Lung (tissue), 11 donors: ENCODE measurements at regions not wholly inside any gene's neighbourhood (a gene's known extent, or its start where the extent isn't known, plus 50 kb on each side); places are given as distances from the start of the nearest gene placed in this dataset.
A peak's percentile ranks its signal among the peaks of the same experiment; 100 is the strongest.

Source experiments
- ATAC-seq: fragments of 200-7000 bp; cut with Tn5 transposase; one replicate; pipeline ENCODE4 v1.9.1; 2020; ENCODE audit warnings: moderate number of reproducible peaks; ENCODE audit not compliant: insufficient read depth, low FRiP score
- DNase-seq, 3 donors: peaks; one replicate each; pipeline ENCODE4 v3.0.0-alpha.2; 2013 to 2017
- H3K27ac ChIP-seq, 2 donors: one replicate each; pipeline ENCODE4 v1.5.1; 2013; ENCODE audit warnings: mild to moderate bottlenecking in 2 of 2, moderate library complexity in 2 of 2, control low read depth in 1 of 2, inconsistent platforms in 1 of 2, low read depth in 1 of 2, low read length in 1 of 2
- H3K27me3 ChIP-seq, 3 donors: one replicate each; pipeline ENCODE4 v1.5.1; 2013; ENCODE audit warnings: low read length in 2 of 3; ENCODE audit not compliant: control insufficient read depth in 3 of 3, insufficient read depth in 3 of 3
- H3K36me3 ChIP-seq, 4 donors: one replicate each; pipeline ENCODE4 v1.5.1; 2013; ENCODE audit warnings: low read length in 4 of 4, mild to moderate bottlenecking in 1 of 4, moderate library complexity in 1 of 4; ENCODE audit not compliant: control insufficient read depth in 4 of 4, insufficient read depth in 4 of 4
- H3K4me1 ChIP-seq, 5 donors: one replicate each; pipeline ENCODE4 v1.5.1; 2013; ENCODE audit warnings: low read length in 5 of 5, mild to moderate bottlenecking in 2 of 5, moderate library complexity in 1 of 5; ENCODE audit not compliant: control insufficient read depth in 5 of 5, insufficient read depth in 5 of 5
- H3K4me3 ChIP-seq: one replicate; pipeline ENCODE4 v1.5.1; 2013; ENCODE audit warnings: mild to moderate bottlenecking, control low read depth, moderate library complexity
- H3K9ac ChIP-seq, 2 donors: one replicate each; pipeline ENCODE4 v1.5.1; 2013; ENCODE audit warnings: low read length in 2 of 2, control low read depth in 1 of 2; ENCODE audit not compliant: insufficient read depth in 1 of 2
- H3K9me3 ChIP-seq, 4 donors: one replicate each; pipeline ENCODE4 v1.5.1; 2013; ENCODE audit warnings: low read length in 3 of 4, mild to moderate bottlenecking in 1 of 4, moderate library complexity in 1 of 4; ENCODE audit not compliant: control insufficient read depth in 4 of 4, insufficient read depth in 3 of 4
- WGBS, 2 donors: extraction: QIAGEN DNeasy Blood & Tissue Kit; methylation state at CpG; one replicate each; pipeline ENCODE4 v1.1.7; 2013; 5-methylcytosine and 5-hydroxymethylcytosine counted together
- TF ChIP-seq, protein P1 (sequence below): IDR thresholded peaks from 2 replicates; pipeline ENCODE4 v1.5.1; 2012; ENCODE audit warnings: mild to moderate bottlenecking; ENCODE audit errors: control extremely low read depth, extremely low read depth
- donor health status: control.
- donor health status: control.
- donor health status: Bipolar disorder and iron deficiency.
- donor health status: healthy.
- donor health status: DM: yes; HTN: yes; CAD: no.

DNA sequence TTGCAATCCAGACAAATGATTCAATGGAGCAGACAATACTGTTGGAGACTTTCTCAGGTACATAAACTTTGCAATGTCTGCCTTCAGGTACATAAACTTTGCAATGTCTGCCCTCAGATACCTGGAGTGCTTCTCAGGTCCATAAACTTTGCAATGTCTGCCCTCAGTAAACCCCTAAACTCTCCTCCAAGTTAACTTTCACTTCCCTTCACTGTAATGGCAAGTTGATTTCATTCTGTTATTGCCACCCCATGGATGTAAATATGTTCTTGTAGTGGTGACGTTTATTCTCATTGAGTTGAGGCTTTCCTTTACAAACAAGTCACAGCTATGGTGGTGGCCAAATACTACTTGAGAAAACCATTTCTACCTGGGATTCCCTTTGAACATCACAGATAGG, 338.8 kb downstream of the EPM2A start:
- TF ChIP-seq, protein P1, sequence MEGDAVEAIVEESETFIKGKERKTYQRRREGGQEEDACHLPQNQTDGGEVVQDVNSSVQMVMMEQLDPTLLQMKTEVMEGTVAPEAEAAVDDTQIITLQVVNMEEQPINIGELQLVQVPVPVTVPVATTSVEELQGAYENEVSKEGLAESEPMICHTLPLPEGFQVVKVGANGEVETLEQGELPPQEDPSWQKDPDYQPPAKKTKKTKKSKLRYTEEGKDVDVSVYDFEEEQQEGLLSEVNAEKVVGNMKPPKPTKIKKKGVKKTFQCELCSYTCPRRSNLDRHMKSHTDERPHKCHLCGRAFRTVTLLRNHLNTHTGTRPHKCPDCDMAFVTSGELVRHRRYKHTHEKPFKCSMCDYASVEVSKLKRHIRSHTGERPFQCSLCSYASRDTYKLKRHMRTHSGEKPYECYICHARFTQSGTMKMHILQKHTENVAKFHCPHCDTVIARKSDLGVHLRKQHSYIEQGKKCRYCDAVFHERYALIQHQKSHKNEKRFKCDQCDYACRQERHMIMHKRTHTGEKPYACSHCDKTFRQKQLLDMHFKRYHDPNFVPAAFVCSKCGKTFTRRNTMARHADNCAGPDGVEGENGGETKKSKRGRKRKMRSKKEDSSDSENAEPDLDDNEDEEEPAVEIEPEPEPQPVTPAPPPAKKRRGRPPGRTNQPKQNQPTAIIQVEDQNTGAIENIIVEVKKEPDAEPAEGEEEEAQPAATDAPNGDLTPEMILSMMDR = no peak
- H3K4me3 ChIP-seq = no peak overlapping the region
- H3K36me3 ChIP-seq = no peaks in the 10 kb centered on the region
- no peaks in the 10 kb centered on the region for H3K9me3 ChIP-seq
- ATAC-seq = no peak
- WGBS, 2 donors = 89% methylated on average over 1 of the region's 1 CpG
- no peak overlapping the region for H3K9ac ChIP-seq
- H3K4me1 ChIP-seq = no peaks in the 10 kb centered on the region
- no peak overlapping the region for H3K27ac ChIP-seq
- no peaks in the 10 kb centered on the region for H3K27me3 ChIP-seq
- no peak for DNase-seq

DNA sequence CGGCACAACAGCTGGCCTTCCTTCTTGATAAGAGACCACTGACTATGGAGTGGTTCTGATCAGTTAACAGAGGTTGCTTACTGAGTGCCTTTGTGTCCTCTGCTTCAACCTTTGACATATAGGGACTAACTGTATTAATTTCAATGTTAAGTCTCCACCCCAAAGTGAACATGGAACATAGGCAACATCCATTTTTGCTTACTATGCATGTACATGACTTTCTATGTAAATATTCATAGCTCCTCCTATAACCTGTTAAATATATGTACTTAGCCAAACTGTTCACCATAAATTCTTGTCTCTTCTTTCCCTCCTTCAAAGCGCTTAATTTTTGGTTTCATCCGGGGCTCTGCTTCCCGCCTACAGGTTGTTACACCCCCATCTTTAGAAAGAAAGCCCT, 334.8 kb downstream of the EPM2A start:
- no peaks in the 10 kb centered on the region for H3K36me3 ChIP-seq
- H3K27ac ChIP-seq = no peak overlapping the region
- H3K4me3 ChIP-seq = no peak overlapping the region
- 91 to 93% methylated on average over 4 of the region's 4 CpGs for WGBS, 2 donors
- ATAC-seq (no peak), DNase-seq (no peak)
- H3K9ac ChIP-seq = no peak overlapping the region
- H3K27me3 ChIP-seq = no peaks in the 10 kb centered on the region
- no peaks in the 10 kb centered on the region for H3K9me3 ChIP-seq
- TF ChIP-seq, protein P1 = no peak
- H3K4me1 ChIP-seq = no peaks in the 10 kb centered on the region

DNA sequence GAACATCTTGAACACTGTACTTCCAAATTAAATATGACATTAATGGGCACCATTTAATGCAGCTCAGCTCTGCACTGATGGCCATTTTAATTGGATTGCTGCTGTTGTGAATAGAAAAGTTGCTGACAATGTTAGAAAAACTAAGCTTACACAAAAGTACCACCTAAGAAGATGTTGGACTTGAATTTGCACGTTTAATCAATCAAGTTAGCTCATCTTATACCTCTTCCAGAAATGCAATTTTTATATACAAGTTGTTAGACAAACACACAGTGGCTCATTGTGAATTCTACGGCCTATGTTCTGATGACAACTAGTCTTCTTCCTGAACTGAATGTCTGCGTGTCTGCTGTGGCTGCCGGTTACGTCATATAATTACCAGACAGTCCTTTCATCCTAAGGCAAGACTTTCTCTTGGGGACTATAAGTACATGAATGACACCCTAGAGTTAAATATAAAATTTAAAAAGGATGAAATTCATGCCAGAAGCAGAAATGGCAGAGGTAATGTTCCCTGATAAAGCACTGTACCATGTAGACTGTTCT, 330.2 kb downstream of the EPM2A start:
- Histone ChIP-seq H3K27me3 (no peaks in the 10 kb centered on the region), H3K27ac (no peak overlapping the region), H3K4me3 (no peak overlapping the region), H3K4me1 (no peaks in the 10 kb centered on the region), H3K9me3 (no peaks in the 10 kb centered on the region), H3K36me3 (no peaks in the 10 kb centered on the region), H3K9ac (no peak overlapping the region)
- ATAC-seq (no peak), DNase-seq (no peak)
- 87 to 88% methylated on average over 5 of the region's 5 CpGs for WGBS, 2 donors
- TF ChIP-seq, protein P1 = no peak

DNA sequence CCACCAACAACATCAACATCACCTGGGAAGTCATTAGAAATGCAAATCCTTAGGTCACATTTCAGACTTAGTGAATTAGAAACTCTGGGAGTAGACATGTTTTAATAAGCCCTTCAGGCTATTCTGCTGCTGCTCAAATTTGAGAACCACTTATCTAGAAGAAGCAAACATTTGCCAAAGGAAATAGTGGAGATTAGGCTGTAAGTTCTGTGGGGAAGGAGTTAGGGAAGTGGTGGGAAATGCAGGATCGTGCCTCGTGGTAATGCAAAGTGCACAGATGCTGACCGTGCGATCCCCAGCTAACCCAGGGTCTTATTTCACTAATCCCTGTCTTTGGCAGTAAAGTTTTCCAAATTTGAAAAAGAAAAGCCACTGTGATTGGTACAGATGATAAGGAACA, 328.5 kb downstream of the EPM2A start:
- Histone ChIP-seq H3K27ac (no peak overlapping the region), H3K4me1 (no peaks in the 10 kb centered on the region), H3K36me3 (no peaks in the 10 kb centered on the region), H3K9me3 (no peaks in the 10 kb centered on the region), H3K9ac (no peak overlapping the region), H3K27me3 (no peaks in the 10 kb centered on the region), H3K4me3 (no peak overlapping the region)
- WGBS, 2 donors = 34 to 52% methylated on average over 4 of the region's 4 CpGs
- TF ChIP-seq, protein P1 = no peak
- DNase-seq = peak in 2 of 3 donors; percentile 2 to 25
- no peak for ATAC-seq
